Body of pancreas (tissue), 4 donors: ENCODE measurements at regions not wholly inside any gene's neighbourhood (a gene's known extent, or its start where the extent isn't known, plus 50 kb on each side); places are given as distances from the start of the nearest gene placed in this dataset.

ENCODE experiments used
- ATAC-seq: fragments of 150-250 bp; one replicate; pipeline ENCODE4 v1.9.1; 2016
- DNase-seq, 4 donors: peaks; one replicate each; pipeline ENCODE4 v3.0.0-alpha.2; 2019
- H3K27ac ChIP-seq, 4 donors: fragments of 200-600 bp; sonication (generic); 1 replicate in 3 of 4; 2 replicates in 1 of 4; pipeline versions ENCODE4 v1.5.1 to v1.6.1; 2016 to 2019; ENCODE audit warnings: mild to moderate bottlenecking in 1 of 4, mixed read lengths in 1 of 4, moderate library complexity in 1 of 4
- H3K27me3 ChIP-seq, 2 donors: fragments of 200-600 bp; sonication (generic); one replicate each; pipeline ENCODE4 v1.6.0; 2016; ENCODE audit warnings: mild to moderate bottlenecking in 1 of 2
- H3K36me3 ChIP-seq, 2 donors: fragments of 200-600 bp; sonication (generic); replicated peaks in 1 of 2; 2 replicates each; pipeline ENCODE4 v1.5.1; 2016; ENCODE audit warnings: low read depth in 2 of 2; ENCODE audit not compliant: insufficient read depth in 1 of 2
- H3K4me1 ChIP-seq: fragments of 200-600 bp; sonication (generic); one replicate; pipeline ENCODE4 v1.6.0; 2016
- H3K4me3 ChIP-seq, 2 donors: fragments of 200-600 bp; sonication (generic); 1 replicate in 1 of 2; 2 replicates in 1 of 2; pipeline ENCODE4 v1.5.1; 2016 to 2019
- H3K9me3 ChIP-seq, 3 donors: fragments of 200-600 bp; sonication (generic); 1 replicate in 2 of 3; 2 replicates in 1 of 3; pipeline ENCODE4 v1.5.1; 2016
- CTCF ChIP-seq, 7 experiments: fragments of 450-650 bp in 4 of 7; fragments of 200-600 bp in 3 of 7; sonication (generic) in 3 of 7; IDR thresholded peaks; one replicate each; pipeline ENCODE4 v1.5.1; 2016 to 2019; ENCODE audit warnings: antibody characterized with exemption in 7 of 7
- POLR2A ChIP-seq, 3 donors: fragments of 450-650 bp; IDR thresholded peaks; one replicate each; pipeline ENCODE4 v1.6.1; 2016; ENCODE audit warnings: antibody characterized with exemption in 3 of 3, mild to moderate bottlenecking in 2 of 3
- WGBS, 2 donors: methylation state at CpG; one replicate each; pipeline ENCODE4 v1.1.5; 2017; 5-methylcytosine and 5-hydroxymethylcytosine counted together
- intact Hi-C: fragments of 100-400 bp; cut with DNase I; formaldehyde crosslinking; loops from one replicate; pipeline ENCODE4 v1.15.1; 2023

GRCh38 chr2:226643946-226644282 lies 155.7 kb downstream of the IRS1 start:
- DNase-seq: no peak

GRCh38 chr2:226643030-226643945 lies 156.3 kb downstream of the IRS1 start:
- intact Hi-C loops: no loop called here
- DNase-seq (no peak), ATAC-seq (no peak)
- no peaks in the 10 kb centered on the region for H3K9me3 ChIP-seq
- H3K27ac ChIP-seq: no peak overlapping the region
- WGBS, 2 donors: 75 to 79% methylated on average over 6 of the region's 6 CpGs
- no peak overlapping the region for H3K4me3 ChIP-seq
- H3K36me3 ChIP-seq: no peaks in the 10 kb centered on the region
- H3K27me3 ChIP-seq: no peaks in the 10 kb centered on the region
- TF ChIP-seq CTCF (IDR thresholded peaks at IDR 0.05) (no peak), POLR2A (IDR thresholded peaks at IDR 0.05) (no peak)
- no peaks in the 10 kb centered on the region for H3K4me1 ChIP-seq

More at GRCh38 chr2:226643946-226644282, 155.7 kb downstream of the IRS1 start:
- Histone ChIP-seq H3K4me3 (no peak overlapping the region), H3K27ac (no peak overlapping the region), H3K4me1 (no peaks in the 10 kb centered on the region), H3K27me3 (no peaks in the 10 kb centered on the region), H3K9me3 (no peaks in the 10 kb centered on the region), H3K36me3 (no peaks in the 10 kb centered on the region)
- WGBS, 2 donors: 80 to 88% methylated on average over 5 of the region's 5 CpGs
- no peak for TF ChIP-seq CTCF (IDR thresholded peaks at IDR 0.05)
- TF ChIP-seq POLR2A (IDR thresholded peaks at IDR 0.05): no peak
- no peak for ATAC-seq
- intact Hi-C loops: no loop called here

GRCh38 chr2:226641008-226641407 lies 158.6 kb downstream of the IRS1 start:
- no peak overlapping the region for H3K27ac ChIP-seq
- intact Hi-C loops: no loop called here

GRCh38 chr2:226640501-226640900 lies 159.1 kb downstream of the IRS1 start:
- ATAC-seq (no peak), DNase-seq (no peak)
- Histone ChIP-seq H3K27ac (no peak overlapping the region), H3K9me3 (no peaks in the 10 kb centered on the region), H3K4me1 (no peaks in the 10 kb centered on the region), H3K27me3 (no peaks in the 10 kb centered on the region), H3K4me3 (no peak overlapping the region), H3K36me3 (no peaks in the 10 kb centered on the region)
- intact Hi-C loops: no loop called here
- WGBS, 2 donors: 86 to 90% methylated on average over 3 of the region's 3 CpGs
- TF ChIP-seq POLR2A (IDR thresholded peaks at IDR 0.05): no peak
- no peak for TF ChIP-seq CTCF (IDR thresholded peaks at IDR 0.05)

More at GRCh38 chr2:226641008-226641407, 158.6 kb downstream of the IRS1 start:
- TF ChIP-seq CTCF (IDR thresholded peaks at IDR 0.05) (no peak), POLR2A (IDR thresholded peaks at IDR 0.05) (no peak)
- DNase-seq: no peak
- no peak for ATAC-seq
- Histone ChIP-seq H3K36me3 (no peaks in the 10 kb centered on the region), H3K4me3 (no peak overlapping the region), H3K9me3 (no peaks in the 10 kb centered on the region), H3K4me1 (no peaks in the 10 kb centered on the region), H3K27me3 (no peaks in the 10 kb centered on the region)
- WGBS, 2 donors: 50 to 76% methylated on average over 1 of the region's 1 CpG

GRCh38 chr2:226639550-226639949 lies 160.1 kb downstream of the IRS1 start:
- Histone ChIP-seq H3K27ac (no peak overlapping the region), H3K27me3 (no peaks in the 10 kb centered on the region), H3K9me3 (no peaks in the 10 kb centered on the region), H3K4me1 (no peaks in the 10 kb centered on the region), H3K36me3 (no peaks in the 10 kb centered on the region), H3K4me3 (no peak overlapping the region)
- DNase-seq: no peak
- TF ChIP-seq POLR2A (IDR thresholded peaks at IDR 0.05): no peak
- TF ChIP-seq CTCF (IDR thresholded peaks at IDR 0.05): no peak
- intact Hi-C loops: no loop called here
- no peak for ATAC-seq
- 90 to 97% methylated on average over 2 of the region's 2 CpGs for WGBS, 2 donors
